Panc1 (cell line): ENCODE measurements at regions not wholly inside any gene's neighbourhood (a gene's known extent, or its start where the extent isn't known, plus 50 kb on each side); places are given as distances from the start of the nearest gene placed in this dataset.

Source experiments
- ATAC-seq: fragments of 200-7000 bp; cut with Tn5 transposase; 2 replicates; pipeline ENCODE4 v1.9.1; 2020; ENCODE audit warnings: mild to moderate bottlenecking, moderate library complexity
- BruUV-seq: library from RNA; stranded (reverse); fragments of 400-500 nt; replicated peaks from 2 replicates; lab custom pipeline; 2021; lab: Mats Ljungman, UMichigan
- CTCF ChIA-PET: fragments of 300-600 bp; sonication (Branson Sonifier 250); formaldehyde crosslinking; loops from one replicate; lab custom pipeline; 2022; ENCODE audit warnings: antibody characterized with exemption; lab: Charles Lee
- POLR2A ChIA-PET: fragments of 300-600 bp; sonication (Branson Sonifier 250); formaldehyde crosslinking; loops from one replicate; lab custom pipeline; 2022; ENCODE audit warnings: antibody characterized with exemption; lab: Charles Lee
- DNase-seq: peaks from one replicate; pipeline ENCODE4 v3.0.0-alpha.2; 2010; ENCODE audit warnings: low read depth, low spot score
- H3K27ac ChIP-seq: 2 replicates; pipeline ENCODE4 v1.5.1; 2011; ENCODE audit warnings: mild to moderate bottlenecking, low read length, inconsistent platforms
- H3K27me3 ChIP-seq: fragments of 200-500 bp; sonication (Bioruptor generic); 2 replicates; pipeline ENCODE4 v1.6.0; 2014; ENCODE audit warnings: low read length, inconsistent platforms; ENCODE audit not compliant: control insufficient read depth, insufficient read depth
- H3K36me3 ChIP-seq: fragments of 200-500 bp; sonication (Bioruptor generic); 2 replicates; pipeline ENCODE4 v1.5.1; 2014; ENCODE audit warnings: inconsistent platforms, mild to moderate bottlenecking, low read length, moderate library complexity; ENCODE audit not compliant: control insufficient read depth, insufficient read depth
- H3K4me1 ChIP-seq: 2 replicates; pipeline ENCODE4 v1.5.1; 2011; ENCODE audit warnings: inconsistent platforms, mild to moderate bottlenecking, low read length, moderate library complexity; ENCODE audit not compliant: control insufficient read depth, insufficient read depth
- H3K4me3 ChIP-seq, 2 experiments: 2 replicates each; pipeline ENCODE4 v1.5.1; 2011 to 2012; ENCODE audit warnings: low read depth in 2 of 2, low read length in 2 of 2, mild to moderate bottlenecking in 2 of 2, inconsistent platforms in 1 of 2, moderate library complexity in 1 of 2
- H3K9me3 ChIP-seq: fragments of 200-500 bp; sonication (Bioruptor generic); 2 replicates; pipeline ENCODE4 v1.5.1; 2014; ENCODE audit warnings: low read depth, mild to moderate bottlenecking, inconsistent platforms, low read length, moderate library complexity; ENCODE audit not compliant: control insufficient read depth, insufficient read depth
- CTCF ChIP-seq: fragments of 450-650 bp; IDR thresholded peaks from 2 replicates; pipeline ENCODE4 v1.5.1; 2017; ENCODE audit warnings: mild to moderate bottlenecking
- POLR2AphosphoS5 ChIP-seq: IDR thresholded peaks from 2 replicates; pipeline ENCODE4 v1.6.1; 2012; ENCODE audit warnings: mild to moderate bottlenecking, low read depth, low read length, moderate library complexity
- REST ChIP-seq, 2 experiments: IDR thresholded peaks; 2 replicates each; pipeline ENCODE4 v1.6.1; 2011 to 2012; ENCODE audit warnings: low read depth in 2 of 2, control low read depth in 1 of 2, low read length in 1 of 2, mild to moderate bottlenecking in 1 of 2, moderate library complexity in 1 of 2; ENCODE audit not compliant: insufficient read depth in 1 of 2
- SIN3A ChIP-seq: IDR thresholded peaks from 2 replicates; pipeline ENCODE4 v1.6.1; 2012; ENCODE audit warnings: low read depth, mild to moderate bottlenecking, low read length, moderate library complexity, borderline replicate concordance; ENCODE audit not compliant: insufficient read depth
- TCF7L2 ChIP-seq: IDR thresholded peaks from 2 replicates; pipeline ENCODE4 v1.6.1; 2011; ENCODE audit warnings: mild to moderate bottlenecking, low read depth, low read length, inconsistent platforms
- in situ Hi-C: cut with HindIII; loops from 2 replicates; pipeline ENCODE4 v1.10.0; 2016; ENCODE audit warnings: low sequenced_read_pairs, low pct_unique_long_range_greater_than_20kb
- intact Hi-C: fragments of 100-400 bp; cut with micrococcal nuclease; formaldehyde crosslinking; loops from one replicate; pipeline ENCODE4 v1.10.0; 2022; ENCODE audit not compliant: unreplicated experiment

GRCh38 chr2:70369082-70369481 lies 67.2 kb upstream of the FAM136A start:
- TF ChIP-seq REST (IDR thresholded peaks at IDR 0.05; ENCODE audit: insufficient read depth in 1 of 2, low read depth in 2 of 2, low read length in 1 of 2) (no peak), CTCF (no peak), POLR2AphosphoS5 (no peak), SIN3A (no peak), TCF7L2 (no peak)
- intact Hi-C loops (no loop called here), in situ Hi-C loops (no loop called here)
- no peaks in the 10 kb centered on the region for H3K4me1 ChIP-seq
- no peak for DNase-seq
- H3K4me3 ChIP-seq = no peak overlapping the region
- no TSS peak for BruUV-seq
- ChIA-PET POLR2A (no interaction called here), CTCF (no interaction called here)
- H3K36me3 ChIP-seq = no peaks in the 10 kb centered on the region
- no peaks in the 10 kb centered on the region for H3K27me3 ChIP-seq
- ATAC-seq = no peak
- no peaks in the 10 kb centered on the region; the same call in 1 of the 2 replicates for H3K9me3 ChIP-seq
- H3K27ac ChIP-seq = no peak overlapping the region

- Histone ChIP-seq H3K36me3 (no peaks in the 10 kb centered on the region), H3K4me1 (no peaks in the 10 kb centered on the region), H3K27ac (no peak overlapping the region), H3K9me3 (no peaks in the 10 kb centered on the region; the same call in 1 of the 2 replicates), H3K27me3 (no peaks in the 10 kb centered on the region), H3K4me3 (no peak overlapping the region)
- BruUV-seq = no TSS peak
- ChIA-PET CTCF (no interaction called here), POLR2A (no interaction called here)
- ATAC-seq = no peak
- intact Hi-C loops = no loop called here
- no peak for DNase-seq
- in situ Hi-C loops = no loop called here
- no peak for TF ChIP-seq SIN3A
- no peak for TF ChIP-seq TCF7L2
- TF ChIP-seq CTCF = no peak
- TF ChIP-seq REST (IDR thresholded peaks at IDR 0.05; ENCODE audit: insufficient read depth in 1 of 2, low read depth in 2 of 2, low read length in 1 of 2) = no peak
- no peak for TF ChIP-seq POLR2AphosphoS5
These were observed 66.7 kb upstream of the FAM136A start for GRCh38 chr2:70368545-70368944.
